ENCODE measurements at regions not wholly inside any gene's neighbourhood (a gene's known extent, or its start where the extent isn't known, plus 50 kb on each side); places are given as distances from the start of the nearest gene placed in this dataset.

DNA sequence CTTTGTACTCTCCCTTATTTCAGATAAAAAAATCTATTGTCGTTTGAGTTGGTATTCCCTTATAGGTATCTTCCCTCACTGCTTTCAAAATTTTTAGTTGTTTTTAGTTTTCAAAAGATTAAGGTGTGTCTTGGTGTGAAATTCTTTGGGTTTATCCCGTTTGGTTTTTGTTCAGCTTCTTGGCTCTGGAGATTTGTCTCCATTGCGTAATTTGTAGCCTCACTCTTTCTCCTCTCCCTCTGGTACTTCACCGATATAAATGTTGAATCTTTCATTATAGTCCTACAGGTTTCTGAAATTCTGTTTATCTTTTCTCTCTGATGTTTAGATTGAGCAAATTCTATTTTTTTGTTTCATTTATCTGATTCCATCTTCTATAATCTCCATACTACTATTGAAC is 113.8 kb upstream of the HS6ST1 start:
- Histone ChIP-seq H3K27ac (ENCODE audit: low read depth, low read length) (no peak overlapping the region), H3K79me2 (ENCODE audit: control insufficient read depth, insufficient read depth, low read length, unreplicated experiment) (no peaks in the 10 kb centered on the region), H3K27me3 (ENCODE audit: insufficient read depth, low read length) (peaks cover 27% of the 10 kb centered on the region; the same call in 1 of the 2 replicates), H3K4me3 (ENCODE audit: low read depth, low read length) (no peak overlapping the region), H2AFZ (ENCODE audit: low read length, unreplicated experiment) (no peak overlapping the region), H3K36me3 (ENCODE audit: insufficient read depth, low read length) (no peaks in the 10 kb centered on the region), H3K4me1 (ENCODE audit: control insufficient read depth, insufficient read depth, low read length, unreplicated experiment) (no peaks in the 10 kb centered on the region)

DNA sequence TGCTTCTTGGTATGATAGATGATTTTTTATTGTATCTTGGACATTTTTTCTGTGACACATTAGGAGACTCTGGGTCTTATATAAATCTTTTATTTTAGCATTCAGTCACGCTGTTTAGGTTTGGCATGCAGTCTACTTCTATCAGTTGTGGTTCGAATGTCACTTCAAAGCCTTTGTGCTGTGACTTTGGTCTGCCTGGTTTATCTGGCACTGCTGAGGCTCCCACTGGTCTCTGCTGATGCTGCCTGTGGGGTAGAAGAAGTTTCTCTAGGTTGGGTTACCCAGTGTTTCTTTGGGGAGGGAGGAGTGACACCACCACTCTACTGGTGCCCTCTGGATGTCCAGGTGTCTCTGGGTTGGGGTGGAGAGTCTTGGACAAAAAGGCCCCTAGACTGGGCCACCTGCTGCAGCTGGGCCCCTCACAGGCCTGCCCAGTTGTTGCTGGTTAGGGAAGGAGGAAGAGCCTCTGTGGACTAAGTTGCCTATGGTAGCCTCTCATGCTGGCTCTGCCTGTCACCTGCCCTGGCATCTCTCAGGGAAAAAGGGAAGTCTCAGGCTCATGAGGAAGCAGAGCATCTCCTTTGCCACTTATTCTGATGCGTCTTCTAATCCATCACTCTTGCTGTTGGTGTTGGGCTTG is 115.4 kb upstream of the HS6ST1 start:
- Histone ChIP-seq H3K79me2 (ENCODE audit: control insufficient read depth, insufficient read depth, low read length, unreplicated experiment) (no peaks in the 10 kb centered on the region), H3K4me1 (ENCODE audit: control insufficient read depth, insufficient read depth, low read length, unreplicated experiment) (no peaks in the 10 kb centered on the region), H2AFZ (ENCODE audit: low read length, unreplicated experiment) (no peak overlapping the region), H3K27ac (ENCODE audit: low read depth, low read length) (no peak overlapping the region), H3K36me3 (ENCODE audit: insufficient read depth, low read length) (no peaks in the 10 kb centered on the region), H3K27me3 (ENCODE audit: insufficient read depth, low read length) (peaks cover 18% of the 10 kb centered on the region; the same call in 1 of the 2 replicates), H3K4me3 (ENCODE audit: low read depth, low read length) (no peak overlapping the region)

DNA sequence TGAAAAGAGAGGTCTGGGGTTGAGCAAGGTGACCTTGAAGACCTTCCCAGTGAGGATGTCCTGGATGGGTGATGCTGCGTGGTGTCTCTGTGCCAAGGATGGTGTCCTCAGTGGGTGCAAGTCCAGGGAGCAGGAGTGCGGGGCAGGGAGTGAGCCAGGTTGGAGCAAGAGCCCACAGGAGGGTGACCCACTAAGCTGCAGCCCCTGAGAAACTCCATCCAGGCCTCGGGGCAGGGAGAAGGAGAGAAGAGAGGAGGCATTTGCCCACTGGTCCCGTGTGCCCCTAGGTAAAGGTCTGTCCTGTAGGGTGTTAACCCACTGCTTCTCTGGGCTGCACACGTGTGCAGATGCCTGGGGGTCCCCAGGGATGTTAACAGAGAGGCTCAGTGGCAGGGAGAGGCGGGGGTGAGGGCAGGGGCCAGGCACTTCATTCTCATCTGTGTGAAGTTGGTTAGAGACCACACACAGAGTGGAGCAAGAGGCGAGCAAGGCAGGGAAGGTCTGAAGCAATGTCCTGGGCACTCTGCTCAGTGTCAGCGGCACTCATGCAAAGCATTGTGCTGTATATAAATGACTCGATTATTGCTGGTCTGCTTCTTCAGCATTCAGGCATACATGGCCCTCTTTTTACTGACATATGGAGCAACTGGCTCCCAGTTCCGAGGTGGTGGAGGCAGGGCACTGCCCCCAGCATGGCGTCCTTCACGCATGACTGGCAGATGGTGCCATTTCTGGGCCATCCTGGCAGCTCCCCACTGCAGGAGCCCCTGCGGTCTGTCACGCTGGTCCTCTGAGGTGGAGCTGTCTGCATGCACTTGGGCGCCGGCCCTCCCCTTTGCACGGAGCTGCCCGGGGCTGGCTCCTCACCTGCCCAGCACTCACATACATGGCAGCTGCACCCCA is 117.2 kb upstream of the HS6ST1 start:
- Histone ChIP-seq H3K36me3 (ENCODE audit: insufficient read depth, low read length) (no peaks in the 10 kb centered on the region), H3K4me1 (ENCODE audit: control insufficient read depth, insufficient read depth, low read length, unreplicated experiment) (no peaks in the 10 kb centered on the region), H2AFZ (ENCODE audit: low read length, unreplicated experiment) (no peak overlapping the region), H3K27me3 (ENCODE audit: insufficient read depth, low read length) (peaks cover 13% of the 10 kb centered on the region; the same call in 1 of the 2 replicates), H3K4me3 (ENCODE audit: low read depth, low read length) (no peak overlapping the region), H3K79me2 (ENCODE audit: control insufficient read depth, insufficient read depth, low read length, unreplicated experiment) (no peaks in the 10 kb centered on the region), H3K27ac (ENCODE audit: low read depth, low read length) (no peak overlapping the region)

DNA sequence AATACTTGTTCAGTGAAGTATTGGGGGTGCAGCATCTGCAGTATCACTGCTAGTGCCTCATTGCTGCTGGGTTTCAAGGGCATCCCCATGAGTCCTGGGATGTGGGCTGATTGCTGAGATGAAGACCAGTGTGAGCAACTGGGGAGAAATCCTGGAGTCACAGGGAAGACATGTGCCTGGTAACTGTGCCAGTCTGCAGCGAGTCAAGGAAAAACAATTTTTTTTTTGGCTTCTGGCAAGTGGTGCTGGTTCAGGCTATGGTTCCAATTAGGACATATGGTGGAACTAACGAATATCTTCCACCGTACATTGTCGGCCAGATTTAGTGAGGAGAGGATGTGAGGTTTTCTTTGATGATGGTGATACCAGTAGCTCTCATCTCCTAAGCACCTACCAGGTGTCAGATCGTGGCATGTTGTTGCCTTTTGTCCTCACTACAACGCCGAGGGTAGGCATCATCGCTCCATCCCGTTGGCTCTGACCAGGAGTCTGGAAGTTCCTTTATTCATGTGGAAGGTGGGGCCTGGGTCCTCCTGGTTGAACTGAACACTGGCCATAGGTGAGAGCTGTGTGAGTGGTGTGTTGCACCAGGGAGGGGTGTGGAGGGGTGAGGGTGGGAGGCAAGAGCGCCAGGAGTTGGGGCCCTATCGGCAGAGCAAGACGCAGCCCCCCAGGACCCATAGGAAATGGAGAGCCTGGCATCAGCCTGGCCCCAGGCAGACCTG is 118.0 kb upstream of the HS6ST1 start:
- Histone ChIP-seq H3K27ac (ENCODE audit: low read depth, low read length) (no peak overlapping the region), H2AFZ (ENCODE audit: low read length, unreplicated experiment) (no peak overlapping the region), H3K4me3 (ENCODE audit: low read depth, low read length) (no peak overlapping the region), H3K4me1 (ENCODE audit: control insufficient read depth, insufficient read depth, low read length, unreplicated experiment) (no peaks in the 10 kb centered on the region), H3K27me3 (ENCODE audit: insufficient read depth, low read length) (peaks cover 5% of the 10 kb centered on the region; the same call in 1 of the 2 replicates), H3K79me2 (ENCODE audit: control insufficient read depth, insufficient read depth, low read length, unreplicated experiment) (no peaks in the 10 kb centered on the region), H3K36me3 (ENCODE audit: insufficient read depth, low read length) (no peaks in the 10 kb centered on the region)

DNA sequence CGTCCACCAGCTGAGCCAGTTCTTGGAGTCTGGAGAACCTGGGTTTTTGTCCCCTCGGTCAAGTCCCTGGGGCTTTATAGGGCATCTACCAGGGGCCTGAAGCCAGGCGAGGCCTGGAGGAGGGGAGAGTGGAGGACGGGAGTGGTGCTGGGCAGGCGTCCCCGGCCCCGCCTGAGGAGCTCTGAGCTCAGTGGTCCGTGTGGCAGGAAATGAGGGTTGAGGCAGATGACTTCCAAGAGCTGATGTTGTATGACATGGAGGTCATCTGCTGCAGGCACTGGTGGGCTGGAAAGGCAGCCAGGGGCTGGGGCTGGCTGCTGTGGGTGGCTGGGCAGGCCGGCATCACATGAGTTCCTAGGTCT is 118.5 kb upstream of the HS6ST1 start:
- no peaks in the 10 kb centered on the region for H3K79me2 ChIP-seq (ENCODE audit: control insufficient read depth, insufficient read depth, low read length, unreplicated experiment)
- H3K27ac ChIP-seq (ENCODE audit: low read depth, low read length) = no peak overlapping the region
- H3K4me1 ChIP-seq (ENCODE audit: control insufficient read depth, insufficient read depth, low read length, unreplicated experiment) = no peaks in the 10 kb centered on the region
- no peak overlapping the region for H3K4me3 ChIP-seq (ENCODE audit: low read depth, low read length)
- no peaks in the 10 kb centered on the region for H3K27me3 ChIP-seq (ENCODE audit: insufficient read depth, low read length)
- H2AFZ ChIP-seq (ENCODE audit: low read length, unreplicated experiment) = no peak overlapping the region
- H3K36me3 ChIP-seq (ENCODE audit: insufficient read depth, low read length) = no peaks in the 10 kb centered on the region

DNA sequence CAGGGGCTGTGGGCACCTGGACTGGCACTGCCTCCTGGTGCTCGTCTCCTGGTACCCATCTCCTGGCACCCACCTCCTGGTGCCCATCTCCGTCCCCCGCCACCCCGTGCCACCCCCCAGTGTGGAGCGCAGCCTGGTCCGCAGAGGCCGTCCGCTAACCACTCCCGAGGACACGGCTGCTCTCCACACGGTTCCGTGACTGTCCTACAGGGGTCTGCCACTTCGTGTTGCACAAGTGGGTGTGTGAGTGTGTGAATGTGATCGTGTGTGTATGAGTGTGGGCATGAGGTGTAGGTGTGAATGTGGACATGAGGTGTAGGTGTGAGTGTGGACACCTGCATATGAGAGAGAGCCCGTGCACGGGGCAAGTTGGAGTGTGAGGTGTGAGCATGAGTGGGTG is 119.4 kb upstream of the HS6ST1 start:
- Histone ChIP-seq H2AFZ (ENCODE audit: low read length, unreplicated experiment) (no peak overlapping the region), H3K27ac (ENCODE audit: low read depth, low read length) (no peak overlapping the region), H3K4me3 (ENCODE audit: low read depth, low read length) (no peak overlapping the region), H3K4me1 (ENCODE audit: control insufficient read depth, insufficient read depth, low read length, unreplicated experiment) (no peaks in the 10 kb centered on the region), H3K27me3 (ENCODE audit: insufficient read depth, low read length) (no peaks in the 10 kb centered on the region), H3K79me2 (ENCODE audit: control insufficient read depth, insufficient read depth, low read length, unreplicated experiment) (no peaks in the 10 kb centered on the region), H3K36me3 (ENCODE audit: insufficient read depth, low read length) (no peaks in the 10 kb centered on the region)

DNA sequence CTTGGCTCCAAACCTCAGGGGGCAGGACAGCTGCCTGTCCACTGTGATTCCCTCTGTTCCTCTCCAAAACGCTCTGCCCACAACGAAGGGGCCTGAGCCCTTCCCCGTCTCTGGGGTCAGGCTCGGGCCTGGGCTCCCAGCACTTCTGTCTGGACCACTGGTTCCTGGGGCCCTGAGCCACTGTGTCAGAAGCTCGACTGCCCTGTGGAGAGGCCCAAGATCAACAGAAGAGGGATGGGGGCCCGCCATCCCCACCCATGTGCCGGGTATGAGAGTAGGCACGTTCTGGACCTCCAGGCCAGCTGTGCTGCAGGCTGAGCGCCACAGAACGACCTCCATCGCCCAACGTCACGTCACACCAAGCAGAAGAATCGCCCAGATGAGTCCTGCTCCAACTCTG is 119.9 kb upstream of the HS6ST1 start:
- H3K36me3 ChIP-seq (ENCODE audit: insufficient read depth, low read length) = no peaks in the 10 kb centered on the region
- H2AFZ ChIP-seq (ENCODE audit: low read length, unreplicated experiment) = no peak overlapping the region
- no peaks in the 10 kb centered on the region for H3K4me1 ChIP-seq (ENCODE audit: control insufficient read depth, insufficient read depth, low read length, unreplicated experiment)
- no peak overlapping the region for H3K27ac ChIP-seq (ENCODE audit: low read depth, low read length)
- H3K27me3 ChIP-seq (ENCODE audit: insufficient read depth, low read length) = no peaks in the 10 kb centered on the region
- H3K4me3 ChIP-seq (ENCODE audit: low read depth, low read length) = no peak overlapping the region
- H3K79me2 ChIP-seq (ENCODE audit: control insufficient read depth, insufficient read depth, low read length, unreplicated experiment) = no peaks in the 10 kb centered on the region

DNA sequence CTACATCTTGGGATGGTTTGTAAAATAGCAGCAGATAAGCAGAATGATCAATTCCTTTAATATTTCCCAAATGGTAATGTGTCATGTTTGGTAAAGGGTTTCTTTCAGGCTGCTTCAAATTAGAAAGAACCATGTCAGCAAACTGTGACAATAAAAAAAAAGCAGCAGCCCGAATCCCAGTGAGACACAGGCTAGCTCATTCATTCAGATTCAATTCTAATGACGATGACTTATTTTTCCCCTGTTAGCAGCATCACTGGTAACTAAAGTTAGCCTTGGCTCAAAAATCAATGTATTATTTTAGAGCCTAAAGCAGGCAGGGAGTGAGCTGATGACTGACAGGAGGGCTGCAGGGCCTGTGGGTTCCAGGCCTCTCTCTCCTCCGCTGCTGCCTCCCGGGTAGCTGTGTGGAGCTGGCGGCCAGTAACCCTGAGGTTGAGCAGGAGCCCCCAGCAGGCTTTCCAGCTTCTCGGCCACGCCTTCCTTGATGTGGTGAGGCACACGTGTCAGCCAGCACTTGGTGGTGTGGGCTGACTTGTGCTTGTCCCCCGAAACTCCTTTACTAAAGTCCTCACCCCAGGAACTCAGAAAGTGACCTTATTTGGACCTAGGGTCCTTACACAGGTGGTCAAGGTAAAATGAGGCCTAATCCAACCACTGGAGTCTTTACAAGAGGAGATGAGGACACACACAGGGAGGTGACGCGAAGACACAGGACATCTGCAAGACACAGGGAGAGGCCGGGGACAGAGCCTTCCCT is 120.5 kb upstream of the HS6ST1 start:
- Histone ChIP-seq H3K4me1 (ENCODE audit: control insufficient read depth, insufficient read depth, low read length, unreplicated experiment) (no peaks in the 10 kb centered on the region), H3K27me3 (ENCODE audit: insufficient read depth, low read length) (no peaks in the 10 kb centered on the region), H3K27ac (ENCODE audit: low read depth, low read length) (no peak overlapping the region), H3K4me3 (ENCODE audit: low read depth, low read length) (no peak overlapping the region), H3K36me3 (ENCODE audit: insufficient read depth, low read length) (no peaks in the 10 kb centered on the region), H2AFZ (ENCODE audit: low read length, unreplicated experiment) (no peak overlapping the region), H3K79me2 (ENCODE audit: control insufficient read depth, insufficient read depth, low read length, unreplicated experiment) (no peaks in the 10 kb centered on the region)

DNA sequence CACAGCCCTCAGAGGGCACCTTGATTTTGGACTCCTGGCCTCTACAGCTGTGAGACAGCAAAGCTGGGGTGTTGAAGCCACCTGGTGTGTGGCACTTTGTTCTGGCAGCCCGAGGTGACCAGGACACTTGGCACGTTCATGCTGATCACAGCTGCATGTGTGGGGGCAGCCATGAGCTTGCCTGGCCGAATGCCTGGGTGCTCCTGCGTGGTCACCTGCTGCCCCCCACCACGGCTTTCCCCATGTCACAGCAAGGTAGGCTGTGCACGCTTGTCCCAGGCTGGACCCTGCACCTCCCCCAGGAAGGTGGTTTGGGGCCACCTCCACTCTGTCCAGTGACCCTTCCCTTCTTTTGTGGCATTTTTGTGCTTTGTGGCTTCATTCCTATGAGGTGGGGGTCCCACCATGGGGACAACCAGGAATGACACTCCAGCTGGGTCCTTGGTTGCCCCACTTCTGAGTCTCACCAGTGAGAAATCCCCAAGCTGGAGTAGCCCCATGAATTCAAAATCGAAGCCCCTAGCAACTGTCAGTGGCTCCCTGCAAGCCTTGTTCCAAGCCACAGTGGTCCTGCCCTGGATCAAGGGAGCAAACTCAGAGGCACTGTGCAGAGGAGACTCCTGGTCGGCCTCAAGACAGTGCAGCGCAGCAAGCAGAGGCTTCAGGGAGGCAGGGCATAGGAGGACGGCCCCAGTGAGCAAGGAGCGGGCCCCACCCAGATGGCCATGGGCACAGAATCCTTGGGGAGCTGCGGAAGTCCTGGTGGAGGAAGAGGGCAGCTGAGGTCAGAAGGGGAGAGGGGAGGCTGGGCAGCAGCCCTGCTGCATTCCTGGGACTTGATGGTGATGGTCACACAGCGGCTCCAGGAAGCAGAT is 121.4 kb upstream of the HS6ST1 start:
- Histone ChIP-seq H3K27ac (ENCODE audit: low read depth, low read length) (no peak overlapping the region), H3K4me3 (ENCODE audit: low read depth, low read length) (no peak overlapping the region)

More for the DNA sequence above, 121.4 kb upstream of the HS6ST1 start:
- no peaks in the 10 kb centered on the region for H3K36me3 ChIP-seq (ENCODE audit: insufficient read depth, low read length)
- H3K79me2 ChIP-seq (ENCODE audit: control insufficient read depth, insufficient read depth, low read length, unreplicated experiment) = no peaks in the 10 kb centered on the region
- no peak overlapping the region for H2AFZ ChIP-seq (ENCODE audit: low read length, unreplicated experiment)
- no peaks in the 10 kb centered on the region for H3K27me3 ChIP-seq (ENCODE audit: insufficient read depth, low read length)
- H3K4me1 ChIP-seq (ENCODE audit: control insufficient read depth, insufficient read depth, low read length, unreplicated experiment) = no peaks in the 10 kb centered on the region
